SW480 (cell line): ENCODE measurements at regions not wholly inside any gene's neighbourhood (a gene's known extent, or its start where the extent isn't known, plus 50 kb on each side); places are given as distances from the start of the nearest gene placed in this dataset.

Source experiments
- DNase-seq: peaks from one replicate; pipeline ENCODE4 v3.0.0-alpha.2; 2016; ENCODE audit warnings: low spot score

DNA sequence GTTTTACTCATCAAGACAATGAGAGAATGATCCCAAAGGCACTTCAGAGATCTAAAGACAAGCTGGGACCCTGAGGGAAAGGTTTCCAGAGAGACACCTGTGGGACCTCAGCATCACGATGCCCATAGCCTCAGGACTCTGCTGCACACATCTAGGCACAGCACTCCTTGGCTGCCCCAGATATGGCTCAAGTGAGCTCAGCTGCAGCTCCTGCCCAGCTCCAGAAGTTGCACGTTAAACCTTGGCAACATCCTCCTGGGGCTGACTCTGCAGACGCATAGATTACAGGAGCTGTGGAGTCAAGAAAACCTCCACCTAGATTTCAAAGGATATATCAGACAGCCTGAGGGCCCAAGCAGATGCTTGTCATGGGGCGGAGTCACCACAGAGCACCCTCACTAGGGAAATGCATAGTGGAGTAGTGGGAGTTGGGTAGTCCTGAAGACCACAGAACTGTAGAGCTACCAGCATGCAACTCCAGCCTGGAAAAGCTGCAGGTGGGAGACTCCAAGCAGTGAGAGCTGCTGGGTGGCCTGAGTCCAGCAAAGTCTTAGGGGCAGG is 582.0 kb downstream of the CDH11 start:
- DNase-seq = no peak

GRCh38 chr16:64534180-64534780 is 587.6 kb downstream of the CDH11 start:
- DNase-seq = no peak

DNA sequence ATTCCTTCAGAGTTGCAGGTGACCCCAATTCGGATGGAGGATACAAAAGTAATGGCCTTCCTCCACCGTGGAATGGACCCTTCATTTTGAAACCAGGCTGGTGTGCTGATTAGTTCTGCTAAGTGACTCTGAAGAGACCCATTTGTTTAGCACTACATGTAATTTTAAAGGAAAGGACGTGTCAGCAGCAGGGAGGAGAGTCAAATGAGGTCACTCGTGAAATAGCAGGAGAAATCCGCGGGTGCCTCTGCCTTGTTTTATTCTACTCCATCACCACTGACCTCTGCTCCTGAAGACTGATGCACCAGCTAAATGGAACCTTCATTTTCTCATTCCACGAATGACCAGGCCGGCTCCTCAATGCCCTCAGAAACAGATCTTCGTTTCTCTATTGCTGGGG is 589.2 kb downstream of the CDH11 start:
- DNase-seq = no peak

DNA sequence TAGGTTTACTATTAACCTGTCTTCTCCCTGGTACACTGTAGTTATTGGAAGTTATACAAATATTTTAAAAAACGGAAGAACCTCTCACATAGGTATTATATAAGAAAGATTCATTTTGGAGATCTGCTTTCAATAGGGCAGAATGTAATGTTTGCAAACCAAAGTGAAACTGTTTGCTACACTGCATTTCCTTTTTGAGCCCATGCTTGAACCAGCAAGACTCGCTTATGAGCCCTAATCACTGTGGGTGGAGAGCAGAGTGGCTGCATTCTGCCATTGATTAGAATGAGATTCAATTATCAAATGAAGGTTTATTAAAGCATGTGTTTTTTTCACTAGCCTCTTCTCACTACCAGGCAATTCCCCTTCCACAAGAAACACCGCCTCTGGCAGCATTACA is 589.7 kb downstream of the CDH11 start:
- DNase-seq = no peak

- no peak for DNase-seq
Observed at GRCh38 chr16:64531401-64531800, 590.5 kb downstream of the CDH11 start.

GRCh38 chr16:64522548-64522947 is 599.3 kb downstream of the CDH11 start:
- no peak for DNase-seq

GRCh38 chr16:64513871-64514270 is 608.0 kb downstream of the CDH11 start:
- DNase-seq = no peak

GRCh38 chr16:64507240-64508024 is 614.4 kb downstream of the CDH11 start:
- DNase-seq = no peak

DNA sequence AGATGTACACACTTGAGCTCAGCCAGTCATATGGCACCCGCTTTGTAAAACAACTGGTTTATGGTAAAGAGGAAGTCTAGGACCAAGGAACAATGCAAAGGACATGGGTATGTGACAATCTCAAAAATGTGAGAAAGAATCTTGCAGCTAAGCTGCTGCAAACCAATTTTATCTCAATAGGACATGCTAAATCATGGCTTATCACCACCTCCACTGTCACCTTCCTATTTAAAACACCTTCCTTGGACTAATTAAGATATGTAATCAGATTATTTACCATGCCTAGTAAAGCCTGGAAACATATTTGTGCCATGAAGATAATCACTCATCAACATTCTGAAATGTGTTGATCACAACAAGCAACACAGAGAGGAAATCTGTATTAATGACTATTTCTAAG is 622.7 kb downstream of the CDH11 start:
- no peak for DNase-seq

GRCh38 chr16:64498363-64498762 is 623.5 kb downstream of the CDH11 start:
- DNase-seq = no peak

DNA sequence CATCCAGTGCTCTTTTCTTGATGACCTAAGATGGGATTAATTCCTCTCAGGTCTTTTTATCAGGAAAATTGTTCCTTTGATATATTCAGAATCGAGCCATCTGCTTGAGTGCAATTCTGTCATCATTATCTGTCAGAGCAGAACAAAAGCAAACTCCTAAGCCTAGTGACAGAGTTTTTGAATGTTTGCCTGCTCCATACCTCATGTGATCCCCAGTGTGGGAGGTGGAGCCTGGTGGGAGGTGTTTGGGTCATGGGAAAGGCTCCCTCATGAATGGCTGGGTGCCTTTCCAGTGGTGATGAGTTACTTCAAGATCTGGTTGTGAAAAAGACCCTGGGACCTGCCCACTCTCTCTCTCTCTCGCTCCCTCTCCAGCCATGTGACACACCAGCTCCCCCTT is 628.2 kb downstream of the CDH11 start:
- no peak for DNase-seq

DNA sequence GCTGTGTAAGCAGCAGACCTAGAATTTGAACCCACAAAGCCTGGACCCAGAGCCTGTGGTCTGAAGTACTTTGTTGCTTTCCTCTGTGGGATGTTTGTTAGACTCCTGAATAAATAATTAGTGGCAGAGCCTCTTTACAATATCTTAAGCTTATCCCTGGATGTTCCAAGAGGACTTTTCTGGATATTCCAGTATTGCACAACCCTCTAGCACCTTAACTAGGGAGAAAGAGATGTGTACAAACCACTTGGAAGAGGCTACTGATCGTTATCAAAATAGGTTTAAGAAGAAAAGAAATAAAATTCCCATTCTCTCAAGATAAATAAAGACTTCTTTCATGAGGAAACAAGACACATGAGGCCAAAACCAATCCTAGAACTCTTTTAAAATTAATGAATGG is 632.4 kb downstream of the CDH11 start:
- no peak for DNase-seq

DNA sequence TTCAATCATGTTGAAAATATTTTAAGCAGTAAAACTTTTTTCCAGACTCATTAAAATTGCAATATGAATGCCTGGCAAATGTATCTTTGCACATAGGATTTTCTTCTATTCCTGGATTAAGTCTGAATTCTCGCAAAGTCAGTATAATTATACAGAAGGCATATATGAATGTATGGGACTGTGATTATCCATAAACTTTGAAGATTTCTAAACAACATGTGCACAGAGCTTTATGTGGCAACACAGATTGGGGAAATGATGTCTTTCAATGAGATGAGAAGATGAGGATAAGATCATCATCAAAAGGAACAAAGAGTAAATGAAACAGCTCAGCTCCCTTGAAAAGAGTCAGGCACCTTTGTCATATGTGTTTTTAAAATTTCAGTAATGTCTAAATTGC is 635.3 kb downstream of the CDH11 start:
- DNase-seq = no peak

GRCh38 chr16:64481497-64481896 is 640.4 kb downstream of the CDH11 start:
- no peak for DNase-seq

- no peak for DNase-seq
Observed at GRCh38 chr16:64478252-64478906, 643.5 kb downstream of the CDH11 start.

DNA sequence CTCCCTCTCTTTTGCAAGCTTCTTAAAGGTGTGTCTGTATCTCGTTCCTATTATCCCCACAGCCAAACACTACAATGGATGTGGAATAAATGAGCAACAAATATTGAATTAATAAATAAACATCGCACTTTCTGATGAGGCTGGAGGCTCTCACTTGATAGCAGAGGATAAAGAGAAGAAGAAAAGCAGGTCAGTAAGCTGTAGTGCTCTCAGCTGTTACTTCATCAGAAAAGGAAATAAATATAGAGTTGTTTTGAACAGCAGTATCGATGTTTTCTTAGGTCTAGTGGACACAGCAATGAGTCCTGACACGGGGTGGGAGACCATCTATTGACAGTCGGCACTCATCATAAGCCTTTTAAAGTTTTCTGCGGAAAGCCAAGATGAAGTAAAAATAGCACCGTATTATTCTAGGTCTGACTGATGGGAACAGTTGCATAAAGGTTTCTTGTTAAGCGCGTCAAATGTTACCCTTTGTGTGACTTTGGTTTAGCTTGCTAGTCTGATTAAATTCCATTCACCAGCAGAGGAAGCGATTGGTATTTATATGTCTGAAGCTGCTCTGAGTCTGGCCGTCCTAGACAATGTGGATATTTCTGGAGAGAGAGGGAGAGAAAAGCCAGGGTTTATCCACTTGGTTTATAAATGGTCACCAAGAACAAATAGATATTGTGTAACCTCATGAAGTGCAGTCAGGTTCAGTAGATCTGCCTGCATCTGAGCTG is 646.1 kb downstream of the CDH11 start:
- no peak for DNase-seq

- DNase-seq = no peak
Observed at GRCh38 chr16:64470916-64471315, 650.9 kb downstream of the CDH11 start.

DNA sequence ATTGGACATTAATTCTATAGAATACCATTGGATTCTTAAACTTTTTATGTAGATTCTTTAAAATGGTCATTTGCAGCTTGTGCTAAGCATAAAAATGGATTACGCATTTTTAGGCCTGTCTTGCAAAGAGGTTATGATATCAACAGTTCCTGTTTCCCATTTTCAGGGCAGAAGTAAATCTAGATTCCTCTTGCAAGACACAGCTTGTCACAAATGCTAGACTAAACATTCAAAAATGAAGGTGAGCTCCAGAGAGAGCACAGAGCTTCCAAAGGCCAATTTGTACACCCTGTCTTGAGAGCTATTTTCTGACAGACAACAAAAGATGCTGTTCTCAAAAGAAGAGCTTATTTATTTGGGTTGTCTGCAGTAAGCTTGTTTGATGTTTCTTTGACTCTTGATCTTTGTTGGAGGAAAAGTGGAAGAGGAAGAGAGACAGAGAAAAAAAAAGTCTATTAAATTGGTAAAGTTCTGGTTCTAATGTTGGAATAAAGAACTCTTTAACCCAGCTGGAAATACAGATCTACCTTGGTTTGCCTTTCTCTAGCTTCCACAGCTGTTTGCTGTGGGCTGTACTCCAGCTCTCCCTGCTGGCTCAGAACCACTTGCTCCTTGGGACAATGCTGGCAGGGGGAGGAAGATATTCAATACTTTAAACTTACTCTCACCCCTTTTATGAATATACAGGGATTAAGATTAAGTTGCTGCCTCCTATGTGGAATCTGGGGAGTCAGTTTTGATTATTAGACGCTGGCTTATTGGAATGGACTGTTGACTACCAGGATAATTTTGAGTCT is 651.8 kb downstream of the CDH11 start:
- no peak for DNase-seq

DNA sequence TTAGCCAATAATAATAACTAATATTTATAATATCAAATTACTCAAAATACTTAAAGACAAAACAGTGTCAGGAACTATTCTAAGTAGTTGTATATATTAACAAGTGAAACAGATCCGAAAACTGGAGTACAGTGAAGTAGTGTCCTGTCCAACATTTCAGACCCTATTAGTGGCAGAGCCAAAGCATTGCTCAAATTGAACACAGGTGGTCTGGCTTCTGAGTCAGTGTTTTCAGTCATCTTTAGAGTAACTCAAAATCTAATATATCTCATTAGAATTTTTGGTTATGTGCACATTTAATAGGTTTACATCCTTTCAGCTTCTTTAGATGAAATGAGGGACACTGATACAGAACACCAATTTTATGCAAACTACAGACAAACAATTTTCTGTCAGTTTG is 652.5 kb downstream of the CDH11 start:
- DNase-seq = no peak

- no peak for DNase-seq
Observed at GRCh38 chr16:64468515-64469090, 653.3 kb downstream of the CDH11 start.

DNA sequence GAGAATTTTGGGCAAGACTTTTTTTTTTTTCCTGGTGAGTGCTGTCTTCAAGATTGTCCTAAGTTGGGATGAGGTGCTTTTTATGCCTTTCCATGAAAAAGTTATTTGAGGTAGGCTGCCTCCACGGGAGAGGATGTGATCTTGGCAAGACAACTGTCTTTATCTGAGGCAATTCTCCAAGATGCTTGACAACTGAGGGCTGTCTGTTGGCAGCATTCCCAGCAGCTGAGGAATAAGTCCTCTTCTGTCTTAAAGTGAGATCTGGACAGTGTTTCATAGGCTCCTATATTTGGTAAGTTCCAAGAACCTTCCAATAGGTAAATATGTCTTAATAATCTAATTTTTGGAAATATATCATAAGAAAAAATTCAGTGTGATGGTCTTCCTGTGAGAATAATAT is 662.0 kb downstream of the CDH11 start:
- DNase-seq = no peak
